Stimulated activated memory B cell treated with anti-CD40 and anti-IgM and Interleukin-4, amounts not matched to agents 10 μg/mL and 1 μg/mL and 100 μg/mL, for 72 hours (primary cell): ENCODE measurements at regions not wholly inside any gene's neighbourhood (a gene's known extent, or its start where the extent isn't known, plus 50 kb on each side); places are given as distances from the start of the nearest gene placed in this dataset.

ENCODE experiments used
- ATAC-seq: fragments of 150-1000 bp; cut with Tn5 transposase; 2 replicates; pipeline ENCODE4 v1.10.0; 2021
- H3K27ac Mint-ChIP-seq: one replicate; pipeline ENCODE4 v1.8.0; 2022; ENCODE audit warnings: mild to moderate bottlenecking, mixed read lengths
- H3K27me3 Mint-ChIP-seq: one replicate; pipeline ENCODE4 v1.8.0; 2022; ENCODE audit warnings: mixed read lengths
- H3K36me3 Mint-ChIP-seq: one replicate; pipeline ENCODE4 v1.8.0; 2022; ENCODE audit warnings: mixed read lengths
- H3K4me1 Mint-ChIP-seq: one replicate; pipeline ENCODE4 v1.8.0; 2022; ENCODE audit warnings: mixed read lengths
- H3K4me3 Mint-ChIP-seq: one replicate; pipeline ENCODE4 v1.8.0; 2022; ENCODE audit warnings: mild to moderate bottlenecking, moderate library complexity, mixed read lengths
- H3K9me3 Mint-ChIP-seq: one replicate; pipeline ENCODE4 v1.8.0; 2022; ENCODE audit warnings: mixed read lengths

GRCh38 chr11:122168218-122168617 lies 52.2 kb upstream of the BLID start:
- Mint-ChIP-seq H3K4me1 (no peaks in the 10 kb centered on the region), H3K36me3 (no peaks in the 10 kb centered on the region), H3K4me3 (no peak overlapping the region), H3K27me3 (no peaks in the 10 kb centered on the region), H3K9me3 (no peaks in the 10 kb centered on the region), H3K27ac (no peak overlapping the region)
- ATAC-seq: no peak

DNA sequence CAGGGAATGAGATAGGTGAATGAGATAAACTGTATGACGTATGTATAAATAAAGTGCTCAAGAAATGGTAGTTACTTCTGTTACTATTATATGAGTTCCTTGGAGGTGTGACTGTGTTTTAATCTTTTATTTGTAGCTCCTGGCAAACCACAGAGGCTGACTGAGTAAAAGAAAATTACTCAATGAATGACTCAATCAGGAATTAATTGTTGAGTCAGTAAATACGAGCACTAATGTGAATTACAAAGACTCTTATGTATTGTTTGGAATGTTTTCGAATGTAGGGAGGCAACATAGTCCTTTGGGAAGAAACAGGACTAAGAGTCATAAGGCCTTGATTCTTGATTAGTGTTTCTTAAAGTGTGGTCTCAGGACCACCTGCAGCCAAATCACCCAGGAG lies 51.1 kb upstream of the BLID start:
- no peak overlapping the region for H3K27ac Mint-ChIP-seq
- no peaks in the 10 kb centered on the region for H3K4me1 Mint-ChIP-seq
- ATAC-seq: no peak

DNA sequence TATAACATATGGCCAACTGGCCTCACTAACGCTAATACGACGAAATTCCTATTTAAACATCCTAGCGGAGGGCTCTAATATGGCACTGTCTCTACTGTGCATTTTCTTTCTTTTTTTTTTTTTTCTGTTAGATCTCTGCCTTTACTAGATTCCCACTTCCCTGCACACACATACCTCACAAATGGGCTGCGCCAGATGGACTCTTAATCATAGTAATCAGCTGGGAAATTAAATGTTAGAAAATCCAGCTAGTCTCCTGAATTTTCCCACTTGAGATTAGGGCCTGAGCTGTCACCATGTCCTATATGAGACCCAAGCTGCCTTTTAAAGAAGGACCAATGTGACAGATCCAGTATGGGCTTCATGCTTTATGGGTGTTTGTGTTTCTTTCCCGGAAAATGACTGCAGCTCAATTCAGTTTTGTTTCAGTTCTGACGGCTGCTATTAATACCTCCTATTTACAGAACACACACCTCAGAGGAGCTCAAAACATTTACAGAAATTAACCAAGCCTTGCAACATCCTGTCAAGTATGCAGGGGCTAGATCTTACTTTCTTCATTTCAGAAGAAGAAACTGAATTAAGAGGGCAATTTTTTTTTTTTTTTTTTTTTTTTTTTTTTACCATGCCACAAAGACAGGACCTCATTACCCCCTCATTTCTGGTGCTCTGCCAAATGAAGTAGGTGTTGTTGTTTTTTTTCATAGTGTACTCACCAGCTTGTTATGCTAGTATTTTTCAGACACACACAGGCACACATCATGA lies 49.8 kb upstream of the BLID start:
- H3K27ac Mint-ChIP-seq: no peak overlapping the region
- H3K9me3 Mint-ChIP-seq: no peaks in the 10 kb centered on the region
- no peak overlapping the region for H3K4me3 Mint-ChIP-seq
- no peaks in the 10 kb centered on the region for H3K36me3 Mint-ChIP-seq
- ATAC-seq: no peak
- H3K4me1 Mint-ChIP-seq: no peaks in the 10 kb centered on the region
- H3K27me3 Mint-ChIP-seq: no peaks in the 10 kb centered on the region

More for the DNA sequence above, 51.1 kb upstream of the BLID start:
- H3K27me3 Mint-ChIP-seq: no peaks in the 10 kb centered on the region
- H3K36me3 Mint-ChIP-seq: no peaks in the 10 kb centered on the region
- H3K4me3 Mint-ChIP-seq: no peak overlapping the region
- H3K9me3 Mint-ChIP-seq: no peaks in the 10 kb centered on the region
